GM12874 (cell line): ENCODE measurements at regions not wholly inside any gene's neighbourhood (a gene's known extent, or its start where the extent isn't known, plus 50 kb on each side); places are given as distances from the start of the nearest gene placed in this dataset.

Source experiments
- TF ChIP-seq, protein P1 (sequence below): IDR thresholded peaks from 2 replicates; pipeline ENCODE4 v1.5.1; 2011; ENCODE audit warnings: low read depth, mild to moderate bottlenecking, control low read depth, low read length, moderate library complexity; ENCODE audit not compliant: insufficient read depth

DNA sequence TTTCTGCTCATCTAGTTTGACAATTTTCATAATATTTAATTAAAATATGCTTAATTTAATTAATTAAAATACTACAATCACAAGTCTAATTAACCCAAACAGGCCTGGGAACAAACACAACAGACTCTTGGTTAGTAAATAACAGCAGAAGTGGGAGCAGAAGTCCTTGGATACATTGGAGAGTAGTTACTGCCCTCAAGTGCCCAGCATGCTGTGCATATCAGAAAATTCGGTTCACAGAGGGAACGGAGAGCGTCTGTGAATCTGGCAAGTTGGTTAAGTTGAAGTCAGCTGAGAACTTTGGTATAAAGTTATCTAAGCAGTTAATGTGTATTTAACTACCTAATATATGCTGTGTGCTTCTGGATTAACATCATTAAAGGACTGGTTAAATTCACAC is 87.0 kb upstream of the ATG10 start:
- TF ChIP-seq, protein P1, sequence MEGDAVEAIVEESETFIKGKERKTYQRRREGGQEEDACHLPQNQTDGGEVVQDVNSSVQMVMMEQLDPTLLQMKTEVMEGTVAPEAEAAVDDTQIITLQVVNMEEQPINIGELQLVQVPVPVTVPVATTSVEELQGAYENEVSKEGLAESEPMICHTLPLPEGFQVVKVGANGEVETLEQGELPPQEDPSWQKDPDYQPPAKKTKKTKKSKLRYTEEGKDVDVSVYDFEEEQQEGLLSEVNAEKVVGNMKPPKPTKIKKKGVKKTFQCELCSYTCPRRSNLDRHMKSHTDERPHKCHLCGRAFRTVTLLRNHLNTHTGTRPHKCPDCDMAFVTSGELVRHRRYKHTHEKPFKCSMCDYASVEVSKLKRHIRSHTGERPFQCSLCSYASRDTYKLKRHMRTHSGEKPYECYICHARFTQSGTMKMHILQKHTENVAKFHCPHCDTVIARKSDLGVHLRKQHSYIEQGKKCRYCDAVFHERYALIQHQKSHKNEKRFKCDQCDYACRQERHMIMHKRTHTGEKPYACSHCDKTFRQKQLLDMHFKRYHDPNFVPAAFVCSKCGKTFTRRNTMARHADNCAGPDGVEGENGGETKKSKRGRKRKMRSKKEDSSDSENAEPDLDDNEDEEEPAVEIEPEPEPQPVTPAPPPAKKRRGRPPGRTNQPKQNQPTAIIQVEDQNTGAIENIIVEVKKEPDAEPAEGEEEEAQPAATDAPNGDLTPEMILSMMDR = no peak

DNA sequence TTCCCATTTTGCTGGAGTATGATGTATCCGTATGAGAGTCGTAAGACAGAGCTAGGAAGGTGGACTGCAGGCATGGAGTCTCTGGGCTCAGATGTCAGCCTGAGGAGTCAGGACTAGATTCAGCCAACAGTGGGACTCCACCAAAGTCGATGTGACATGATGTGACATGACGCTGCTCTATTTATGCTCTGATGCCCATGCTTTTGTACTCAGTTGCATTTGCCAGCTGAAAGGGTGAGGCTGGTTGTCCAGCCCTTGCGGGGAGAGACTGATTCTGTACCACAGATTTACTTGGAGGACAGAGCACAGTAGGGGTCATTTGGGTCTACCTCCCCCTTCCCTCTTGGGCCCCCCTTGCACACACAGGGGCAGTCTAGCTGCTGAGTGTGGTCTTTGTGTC is 88.5 kb upstream of the ATG10 start:
- TF ChIP-seq, protein P1 = no peak

DNA sequence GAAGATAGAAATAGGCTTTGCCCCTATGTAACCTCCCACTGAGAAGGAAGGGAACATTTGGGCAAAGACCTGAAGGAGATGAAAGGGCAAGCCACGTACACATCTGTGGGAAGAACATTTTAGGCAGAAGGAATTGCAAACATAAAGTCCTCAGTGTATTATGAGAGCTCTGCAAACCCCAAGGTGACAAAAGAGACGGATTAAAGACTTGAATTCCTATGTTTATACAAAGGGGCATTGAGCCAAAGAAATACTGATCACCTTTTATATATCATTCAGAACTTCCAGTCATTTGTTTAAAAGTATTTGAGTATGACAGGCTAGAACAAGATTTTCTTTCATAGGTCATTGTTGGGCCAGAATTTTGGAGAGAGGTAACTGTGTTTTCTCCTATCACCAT is 90.2 kb upstream of the ATG10 start:
- TF ChIP-seq, protein P1 = no peak

DNA sequence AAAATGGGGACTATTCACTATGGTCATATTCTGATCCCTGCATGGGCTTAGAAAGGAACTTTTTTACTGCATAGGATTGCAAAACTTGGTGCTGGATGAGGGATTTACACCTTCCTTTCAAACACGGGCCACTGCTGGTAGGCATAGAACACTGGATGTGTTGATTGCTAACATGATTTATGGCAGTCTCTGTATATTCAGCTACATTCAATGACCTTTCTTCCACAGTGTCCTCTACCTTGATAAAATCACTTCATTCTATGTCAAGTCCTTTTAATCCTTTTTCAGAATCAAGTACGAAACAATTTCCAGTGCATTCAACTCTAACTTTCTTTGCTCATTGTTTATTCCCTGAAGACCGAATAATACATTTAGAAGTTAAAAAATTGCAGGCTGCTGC is 91.9 kb upstream of the ATG10 start:
- TF ChIP-seq, protein P1 = no peak

DNA sequence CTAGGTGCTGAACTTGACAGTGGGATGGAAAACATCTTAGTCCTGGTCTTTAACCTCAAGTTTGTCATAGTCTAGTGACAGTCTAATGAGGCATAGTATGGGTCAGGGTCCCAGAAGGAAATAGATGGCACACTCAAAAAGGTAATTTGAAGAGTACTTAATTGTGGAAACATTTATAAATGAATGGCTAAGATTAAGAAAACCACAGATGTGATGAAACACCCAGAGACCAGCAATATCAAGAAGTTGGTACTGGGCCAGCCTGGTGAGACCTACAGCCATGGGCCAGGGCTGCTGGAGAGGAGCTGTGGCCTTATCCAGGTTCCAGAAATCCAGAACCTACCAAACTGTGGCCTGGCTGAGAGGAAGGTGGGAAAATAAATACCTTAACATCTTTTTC is 93.5 kb upstream of the ATG10 start:
- TF ChIP-seq, protein P1 = no peak

DNA sequence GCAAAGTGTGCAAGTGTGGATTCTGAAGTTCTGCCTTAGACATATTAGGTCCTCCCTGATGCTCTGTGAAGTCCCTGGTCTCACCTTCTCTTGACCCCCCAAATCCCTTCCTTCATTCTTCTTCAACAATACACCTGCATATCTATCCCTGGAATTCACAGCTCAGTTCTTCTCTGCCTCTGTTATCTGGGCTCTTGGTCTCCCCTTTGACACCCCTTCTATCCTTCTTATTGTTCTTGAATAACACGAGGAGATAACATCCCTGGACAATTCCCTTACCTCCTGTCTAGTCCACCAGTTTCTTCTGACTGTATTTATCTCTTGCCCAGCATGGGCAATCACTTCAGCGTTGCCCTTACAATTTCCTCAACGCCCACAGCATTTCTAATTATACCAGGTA is 104.8 kb upstream of the ATG10 start:
- TF ChIP-seq, protein P1 = no peak

DNA sequence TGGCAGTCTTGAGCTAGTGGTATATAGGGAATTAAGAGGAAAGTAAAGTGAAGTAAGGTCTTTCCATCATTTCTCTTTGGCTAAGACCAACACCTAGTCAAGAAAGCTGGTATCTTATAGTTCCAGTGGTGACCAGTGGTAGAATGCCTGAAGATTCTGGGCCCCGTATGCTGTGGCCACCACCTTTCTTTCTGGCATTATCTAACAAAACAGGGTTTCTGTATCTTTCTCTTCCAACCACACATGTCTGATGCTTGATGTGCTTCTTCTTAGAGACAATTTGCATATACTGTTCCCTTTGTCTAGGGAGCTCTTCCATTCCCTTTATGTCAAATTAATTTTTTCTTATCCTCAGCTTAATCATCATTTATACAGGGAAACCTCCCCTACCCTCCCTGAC is 109.9 kb upstream of the SSBP2 start:
- TF ChIP-seq, protein P1 = no peak

DNA sequence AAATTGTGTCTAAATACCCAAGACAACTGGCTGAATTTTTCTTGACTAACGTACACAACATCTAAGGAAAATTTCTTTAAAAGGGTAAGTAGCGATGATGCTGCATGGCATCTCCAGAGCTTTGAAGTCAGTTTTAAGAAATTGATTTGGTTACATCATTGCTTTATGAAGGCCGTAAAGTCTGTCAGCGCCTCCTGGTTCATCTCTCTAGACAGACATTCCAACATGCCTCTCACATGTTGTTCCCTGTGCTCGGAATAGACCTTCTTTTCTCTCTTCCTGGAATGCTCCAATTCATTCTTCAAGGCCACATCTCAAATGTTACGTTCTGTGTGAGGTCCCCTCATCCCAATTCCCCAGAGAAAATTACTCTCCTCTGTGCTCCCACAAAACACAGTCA is 108.7 kb upstream of the SSBP2 start:
- TF ChIP-seq, protein P1 = no peak
